ENCODE measurements at regions not wholly inside any gene's neighbourhood (a gene's known extent, or its start where the extent isn't known, plus 50 kb on each side); places are given as distances from the start of the nearest gene placed in this dataset.

GRCh38 chr14:49396801-49397200 lies 189.4 kb downstream of the RPS29 start:
- Mint-ChIP-seq H3K4me1 (no peaks in the 10 kb centered on the region), H3K27ac (no peak overlapping the region), H3K27me3 (ENCODE audit: insufficient read depth, low read depth) (no peaks in the 10 kb centered on the region), H3K4me3 (no peak overlapping the region), H3K36me3 (peaks cover 3% of the 10 kb centered on the region), H3K9me3 (peaks cover 3% of the 10 kb centered on the region)
- H3K4me2 ChIP-seq: no peak overlapping the region
- no peak overlapping the region for H3K9ac ChIP-seq
- no peak overlapping the region for H2AFZ ChIP-seq (replicated peaks)
- H3K36me3 ChIP-seq: no peaks in the 10 kb centered on the region
- no peak for DNase-seq (ENCODE audit: low spot score)
- TF ChIP-seq CTCF (IDR thresholded peaks at IDR 0.05): no peak
- no peak for TF ChIP-seq EZH2phosphoT487 (IDR thresholded peaks at IDR 0.05)
- TF ChIP-seq EZH2 (IDR thresholded peaks at IDR 0.05): no peak
- H3K4me1 ChIP-seq: no peaks in the 10 kb centered on the region
- no peaks in the 10 kb centered on the region for H3K79me2 ChIP-seq (ENCODE audit: low read depth)
- H3K27ac ChIP-seq: no peak overlapping the region
- H3F3A ChIP-seq (ENCODE audit: low read depth): no peaks in the 10 kb centered on the region
- no peaks in the 10 kb centered on the region for H3K27me3 ChIP-seq
- no peak overlapping the region for H3K4me3 ChIP-seq
- H3K9me3 ChIP-seq (ENCODE audit: low read depth): no peaks in the 10 kb centered on the region
- H4K20me1 ChIP-seq (ENCODE audit: low read depth): no peaks in the 10 kb centered on the region

- Histone ChIP-seq H3K4me3 (no peak overlapping the region), H3K27me3 (no peaks in the 10 kb centered on the region), H4K20me1 (ENCODE audit: low read depth) (no peaks in the 10 kb centered on the region), H3K9ac (no peak overlapping the region), H3F3A (ENCODE audit: low read depth) (no peaks in the 10 kb centered on the region), H3K9me3 (ENCODE audit: low read depth) (no peaks in the 10 kb centered on the region), H3K27ac (no peak overlapping the region), H3K4me2 (no peak overlapping the region), H3K4me1 (no peaks in the 10 kb centered on the region), H2AFZ (replicated peaks) (no peak overlapping the region), H3K36me3 (no peaks in the 10 kb centered on the region), H3K79me2 (ENCODE audit: low read depth) (no peaks in the 10 kb centered on the region)
- Mint-ChIP-seq H3K4me1 (no peaks in the 10 kb centered on the region), H3K36me3 (no peaks in the 10 kb centered on the region), H3K9me3 (peaks cover 6% of the 10 kb centered on the region), H3K27me3 (ENCODE audit: insufficient read depth, low read depth) (peaks cover 5% of the 10 kb centered on the region), H3K4me3 (no peak overlapping the region), H3K27ac (no peak overlapping the region)
- no peak for DNase-seq (ENCODE audit: low spot score)
- TF ChIP-seq EZH2 (IDR thresholded peaks at IDR 0.05): no peak
- TF ChIP-seq CTCF (IDR thresholded peaks at IDR 0.05): no peak
Measured at GRCh38 chr14:49381778-49382177, 204.4 kb downstream of the RPS29 start.

- Histone ChIP-seq H3K9ac (no peak overlapping the region), H3K27me3 (peaks cover 36% of the 10 kb centered on the region), H3K4me1 (peaks cover 32% of the 10 kb centered on the region), H2AFZ (replicated peaks) (no peak overlapping the region), H4K20me1 (ENCODE audit: low read depth) (no peaks in the 10 kb centered on the region), H3K79me2 (ENCODE audit: low read depth) (no peaks in the 10 kb centered on the region), H3K36me3 (no peaks in the 10 kb centered on the region), H3K9me3 (ENCODE audit: low read depth) (no peaks in the 10 kb centered on the region), H3K4me2 (no peak overlapping the region), H3K4me3 (no peak overlapping the region), H3K27ac (no peak overlapping the region), H3F3A (ENCODE audit: low read depth) (peaks cover 7% of the 10 kb centered on the region)
- no peak for DNase-seq (ENCODE audit: low spot score)
- H3K9me3 Mint-ChIP-seq: no peaks in the 10 kb centered on the region
- no peak overlapping the region for H3K27ac Mint-ChIP-seq
- TF ChIP-seq EZH2phosphoT487 (IDR thresholded peaks at IDR 0.05): no peak
- TF ChIP-seq EZH2 (IDR thresholded peaks at IDR 0.05): no peak
- no peak for TF ChIP-seq CTCF (IDR thresholded peaks at IDR 0.05)
- H3K4me1 Mint-ChIP-seq: peaks cover 18% of the 10 kb centered on the region
- no peak overlapping the region for H3K4me3 Mint-ChIP-seq
- no peaks in the 10 kb centered on the region for H3K36me3 Mint-ChIP-seq
- no peaks in the 10 kb centered on the region for H3K27me3 Mint-ChIP-seq (ENCODE audit: insufficient read depth, low read depth)
Measured at GRCh38 chr14:49367696-49368095, 218.5 kb downstream of the RPS29 start.

GRCh38 chr14:49366416-49366815 lies 219.8 kb downstream of the RPS29 start:
- no peak overlapping the region for H3K4me3 Mint-ChIP-seq
- Histone ChIP-seq H2AFZ (replicated peaks) (peak overlapping the region; percentile 49), H3K9ac (no peak overlapping the region), H4K20me1 (ENCODE audit: low read depth) (no peaks in the 10 kb centered on the region), H3K27me3 (peaks cover 30% of the 10 kb centered on the region), H3K36me3 (no peaks in the 10 kb centered on the region), H3K4me2 (no peak overlapping the region), H3K4me1 (peaks cover 32% of the 10 kb centered on the region), H3K9me3 (ENCODE audit: low read depth) (no peaks in the 10 kb centered on the region), H3F3A (ENCODE audit: low read depth) (peaks cover 7% of the 10 kb centered on the region), H3K4me3 (no peak overlapping the region), H3K79me2 (ENCODE audit: low read depth) (no peaks in the 10 kb centered on the region), H3K27ac (no peak overlapping the region)
- DNase-seq (ENCODE audit: low spot score): no peak
- no peaks in the 10 kb centered on the region for H3K27me3 Mint-ChIP-seq (ENCODE audit: insufficient read depth, low read depth)
- peaks cover 5% of the 10 kb centered on the region for H3K9me3 Mint-ChIP-seq
- H3K36me3 Mint-ChIP-seq: no peaks in the 10 kb centered on the region
- peaks cover 18% of the 10 kb centered on the region for H3K4me1 Mint-ChIP-seq
- H3K27ac Mint-ChIP-seq: no peak overlapping the region
- TF ChIP-seq EZH2 (IDR thresholded peaks at IDR 0.05) (no peak), EZH2phosphoT487 (IDR thresholded peaks at IDR 0.05) (no peak), CTCF (IDR thresholded peaks at IDR 0.05) (no peak)

All from neural progenitor cell (in vitro differentiated cells).